DOHH2 (cell line): ENCODE measurements at regions not wholly inside any gene's neighbourhood (a gene's known extent, or its start where the extent isn't known, plus 50 kb on each side); places are given as distances from the start of the nearest gene placed in this dataset.

Experiments used
- H3F3A ChIP-seq: fragments of 200-600 bp; sonication (generic), shearing (Covaris generic); 2 replicates; pipeline ENCODE4 v1.6.0; 2016; ENCODE audit warnings: antibody characterized with exemption, mild to moderate bottlenecking; ENCODE audit not compliant: control insufficient read depth, insufficient read depth
- H3K27ac ChIP-seq: fragments of 200-600 bp; sonication (generic); 2 replicates; pipeline ENCODE4 v1.5.1; 2014; ENCODE audit warnings: low read depth, mild to moderate bottlenecking, low read length, moderate library complexity
- H3K27me3 ChIP-seq: fragments of 200-600 bp; sonication (generic); 2 replicates; pipeline ENCODE4 v1.6.1; 2014; ENCODE audit warnings: mild to moderate bottlenecking, low read length, mixed read lengths; ENCODE audit not compliant: control insufficient read depth
- H3K36me3 ChIP-seq: fragments of 200-600 bp; sonication (generic); 2 replicates; pipeline ENCODE4 v1.6.1; 2014; ENCODE audit warnings: mild to moderate bottlenecking, low read length, moderate library complexity, mixed read lengths; ENCODE audit not compliant: control insufficient read depth
- H3K4me1 ChIP-seq: fragments of 200-600 bp; sonication (generic); 2 replicates; pipeline ENCODE4 v1.6.1; 2014; ENCODE audit warnings: mild to moderate bottlenecking, low read length, mixed read lengths; ENCODE audit not compliant: control insufficient read depth
- H3K4me2 ChIP-seq: fragments of 200-600 bp; sonication (generic); 2 replicates; pipeline ENCODE4 v1.6.0; 2014; ENCODE audit warnings: mild to moderate bottlenecking, low read length, moderate library complexity
- H3K4me3 ChIP-seq: fragments of 200-600 bp; sonication (generic); 2 replicates; pipeline ENCODE4 v1.5.1; 2014; ENCODE audit warnings: mild to moderate bottlenecking, low read length, mixed read lengths
- H3K79me2 ChIP-seq: fragments of 200-600 bp; sonication (generic); 2 replicates; pipeline ENCODE4 v1.6.1; 2014; ENCODE audit warnings: mild to moderate bottlenecking, low read length, mixed read lengths; ENCODE audit not compliant: control insufficient read depth
- H3K9me2 ChIP-seq: fragments of 200-600 bp; sonication (generic); replicated peaks from 2 replicates; pipeline ENCODE4 v1.6.1; 2014; ENCODE audit warnings: mild to moderate bottlenecking, low read length, mixed read lengths; ENCODE audit not compliant: control insufficient read depth
- H3K9me3 ChIP-seq: fragments of 200-600 bp; sonication (generic); 2 replicates; pipeline ENCODE4 v1.6.1; 2014; ENCODE audit warnings: antibody characterized with exemption, low read length, mixed read lengths; ENCODE audit not compliant: control insufficient read depth, insufficient read depth
- H4K20me1 ChIP-seq: fragments of 200-600 bp; sonication (generic); 2 replicates; pipeline ENCODE4 v1.6.0; 2014; ENCODE audit warnings: low read depth, mild to moderate bottlenecking, antibody characterized with exemption, low read length, moderate library complexity; ENCODE audit not compliant: control insufficient read depth, insufficient read depth
- EZH2phosphoT487 ChIP-seq: fragments of 200-600 bp; sonication (generic); IDR thresholded peaks from 2 replicates; pipeline ENCODE4 v1.6.1; 2017; ENCODE audit warnings: borderline replicate concordance, mild to moderate bottlenecking, antibody characterized with exemption, low read length, moderate library complexity, mixed read lengths
- TF ChIP-seq, protein P1 (sequence below): fragments of 200-600 bp; sonication (generic); IDR thresholded peaks from one replicate; pipeline ENCODE4 v1.5.1; 2014; ENCODE audit warnings: antibody characterized with exemption, mild to moderate bottlenecking, low read depth, low read length; ENCODE audit not compliant: poor library complexity, severe bottlenecking

DNA sequence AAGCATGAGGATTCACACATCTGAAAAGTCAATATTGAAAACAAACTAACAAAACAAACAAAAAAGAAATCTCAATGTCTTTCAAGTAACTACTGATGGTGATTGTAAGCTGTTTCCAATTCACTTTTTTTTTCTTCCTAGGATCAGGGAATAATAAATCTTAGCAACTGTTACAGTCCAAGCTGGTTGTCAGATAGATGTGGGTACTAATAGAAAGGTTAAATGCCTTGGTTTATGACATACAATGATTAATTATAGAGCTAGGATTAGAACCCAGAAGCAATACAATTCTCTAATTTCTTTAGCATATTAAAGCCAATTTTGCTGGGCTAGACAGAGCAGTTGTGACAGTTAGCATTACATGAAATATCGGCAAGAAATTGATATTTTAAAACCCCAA is 1301.6 kb downstream of the EPHA7 start:
- Histone ChIP-seq H3K27ac (no peak overlapping the region), H3K36me3 (no peaks in the 10 kb centered on the region), H3K9me3 (no peaks in the 10 kb centered on the region), H3F3A (no peaks in the 10 kb centered on the region), H3K4me2 (no peak overlapping the region), H3K9me2 (no peaks in the 10 kb centered on the region), H3K79me2 (no peaks in the 10 kb centered on the region), H3K27me3 (no peaks in the 10 kb centered on the region), H4K20me1 (no peaks in the 10 kb centered on the region), H3K4me3 (no peak overlapping the region), H3K4me1 (no peaks in the 10 kb centered on the region)
- TF ChIP-seq EZH2phosphoT487, result no peak
- TF ChIP-seq, protein P1, sequence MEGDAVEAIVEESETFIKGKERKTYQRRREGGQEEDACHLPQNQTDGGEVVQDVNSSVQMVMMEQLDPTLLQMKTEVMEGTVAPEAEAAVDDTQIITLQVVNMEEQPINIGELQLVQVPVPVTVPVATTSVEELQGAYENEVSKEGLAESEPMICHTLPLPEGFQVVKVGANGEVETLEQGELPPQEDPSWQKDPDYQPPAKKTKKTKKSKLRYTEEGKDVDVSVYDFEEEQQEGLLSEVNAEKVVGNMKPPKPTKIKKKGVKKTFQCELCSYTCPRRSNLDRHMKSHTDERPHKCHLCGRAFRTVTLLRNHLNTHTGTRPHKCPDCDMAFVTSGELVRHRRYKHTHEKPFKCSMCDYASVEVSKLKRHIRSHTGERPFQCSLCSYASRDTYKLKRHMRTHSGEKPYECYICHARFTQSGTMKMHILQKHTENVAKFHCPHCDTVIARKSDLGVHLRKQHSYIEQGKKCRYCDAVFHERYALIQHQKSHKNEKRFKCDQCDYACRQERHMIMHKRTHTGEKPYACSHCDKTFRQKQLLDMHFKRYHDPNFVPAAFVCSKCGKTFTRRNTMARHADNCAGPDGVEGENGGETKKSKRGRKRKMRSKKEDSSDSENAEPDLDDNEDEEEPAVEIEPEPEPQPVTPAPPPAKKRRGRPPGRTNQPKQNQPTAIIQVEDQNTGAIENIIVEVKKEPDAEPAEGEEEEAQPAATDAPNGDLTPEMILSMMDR, result no peak

DNA sequence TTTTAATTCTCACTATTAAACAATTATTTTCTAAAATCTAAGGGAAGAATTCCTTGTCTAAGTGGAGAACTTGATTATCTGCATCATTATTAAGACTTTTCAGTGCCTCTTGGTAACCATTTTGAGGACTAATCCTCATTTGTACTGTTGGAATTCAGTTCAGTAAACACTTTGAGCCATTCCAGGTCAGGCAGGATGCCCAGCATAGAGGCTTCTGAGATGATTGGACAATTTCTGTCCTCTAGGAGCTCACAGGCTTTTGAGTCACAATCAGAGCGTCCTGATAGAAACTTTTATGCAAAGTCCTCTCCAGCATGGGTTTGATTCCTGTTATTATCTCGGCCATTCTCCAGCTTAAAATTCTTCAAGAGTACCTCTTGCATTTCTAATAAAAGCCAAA is 1304.6 kb downstream of the EPHA7 start:
- Histone ChIP-seq H3K27me3 (no peaks in the 10 kb centered on the region), H3F3A (no peaks in the 10 kb centered on the region), H3K36me3 (no peaks in the 10 kb centered on the region), H3K4me3 (no peak overlapping the region), H3K4me2 (no peak overlapping the region), H3K4me1 (no peaks in the 10 kb centered on the region), H3K9me2 (no peaks in the 10 kb centered on the region), H3K79me2 (no peaks in the 10 kb centered on the region), H3K9me3 (no peaks in the 10 kb centered on the region), H3K27ac (no peak overlapping the region), H4K20me1 (no peaks in the 10 kb centered on the region)
- TF ChIP-seq, protein P1, result no peak
- TF ChIP-seq EZH2phosphoT487, result no peak

GRCh38 chr6:92114091-92114675 is 1305.2 kb downstream of the EPHA7 start:
- no peak overlapping the region for H3K27ac ChIP-seq
- H3K79me2 ChIP-seq, result no peaks in the 10 kb centered on the region
- H3F3A ChIP-seq, result no peaks in the 10 kb centered on the region
- no peaks in the 10 kb centered on the region for H3K36me3 ChIP-seq
- no peaks in the 10 kb centered on the region for H3K9me3 ChIP-seq
- H3K4me3 ChIP-seq, result no peak overlapping the region
- H3K9me2 ChIP-seq, result no peaks in the 10 kb centered on the region
- H3K4me1 ChIP-seq, result no peaks in the 10 kb centered on the region
- H3K4me2 ChIP-seq, result no peak overlapping the region
- TF ChIP-seq EZH2phosphoT487, result no peak
- TF ChIP-seq, protein P1, result no peak
- H3K27me3 ChIP-seq, result no peaks in the 10 kb centered on the region
- no peaks in the 10 kb centered on the region for H4K20me1 ChIP-seq

DNA sequence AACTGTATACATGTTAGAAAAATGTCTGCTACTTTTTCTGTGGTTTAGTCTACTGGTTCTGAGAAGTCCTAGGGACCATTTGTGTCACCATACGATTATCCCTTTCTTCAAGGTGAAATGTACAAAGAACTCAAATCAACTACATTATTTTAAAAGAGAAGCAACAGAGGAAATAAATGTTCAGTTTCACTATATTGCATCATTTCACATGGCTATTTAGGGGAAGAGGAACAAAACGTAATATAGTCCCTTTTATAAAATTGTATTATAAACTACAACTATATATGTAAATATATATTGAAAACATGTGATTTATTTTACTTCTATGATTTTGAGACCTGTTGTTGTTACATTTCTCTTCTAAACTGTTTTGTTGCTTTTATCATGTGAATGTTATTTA is 1308.0 kb downstream of the EPHA7 start:
- Histone ChIP-seq H3K4me1 (no peaks in the 10 kb centered on the region), H3K27me3 (no peaks in the 10 kb centered on the region), H3F3A (no peaks in the 10 kb centered on the region), H3K4me2 (no peak overlapping the region), H3K9me3 (no peaks in the 10 kb centered on the region), H3K9me2 (no peaks in the 10 kb centered on the region), H3K27ac (no peak overlapping the region), H3K79me2 (no peaks in the 10 kb centered on the region), H4K20me1 (no peaks in the 10 kb centered on the region), H3K36me3 (no peaks in the 10 kb centered on the region), H3K4me3 (no peak overlapping the region)
- TF ChIP-seq, protein P1, result no peak
- TF ChIP-seq EZH2phosphoT487, result no peak
